SK-N-SH (cell line): ENCODE measurements at regions not wholly inside any gene's neighbourhood (a gene's known extent, or its start where the extent isn't known, plus 50 kb on each side); places are given as distances from the start of the nearest gene placed in this dataset.

ENCODE experiments used
- CTCF ChIA-PET: fragments of 300-600, 350-600 bp; formaldehyde crosslinking; extraction: SDS; loops from one replicate; lab custom pipeline; 2021; lab: Yijun Ruan, JAX
- POLR2A ChIA-PET: fragments of 350-600 bp; sonication (Branson Sonifier 250); formaldehyde crosslinking; extraction: SDS; loops from one replicate; lab custom pipeline; 2020; ENCODE audit warnings: antibody characterized with exemption, inconsistent platforms; lab: Yijun Ruan, JAX
- DNase-seq: peaks from one replicate; pipeline ENCODE4 v3.0.0; 2012
- H2AFZ ChIP-seq: fragments of 200-600 bp; sonication (generic); 2 replicates; pipeline ENCODE4 v1.8.1; 2016; ENCODE audit warnings: antibody characterized with exemption, mild to moderate bottlenecking, low read depth
- H3F3A ChIP-seq: fragments of 200-600 bp; sonication (generic); replicated peaks from 2 replicates; pipeline ENCODE3; 2016; ENCODE audit warnings: antibody characterized with exemption, mild to moderate bottlenecking; ENCODE audit not compliant: insufficient read depth
- H3K27ac ChIP-seq, 2 experiments: fragments of 200-500 bp in 1 of 2; fragments of 200-600 bp in 1 of 2; sonication (Bioruptor generic) in 1 of 2; sonication (generic), shearing (Covaris generic) in 1 of 2; 2 replicates each; pipeline versions ENCODE4 v1.5.1 to v1.6.1; 2014 to 2016; ENCODE audit warnings: low read depth in 2 of 2, inconsistent platforms in 1 of 2, low read length in 1 of 2, mild to moderate bottlenecking in 1 of 2, mixed read lengths in 1 of 2
- H3K27me3 ChIP-seq: fragments of 200-600 bp; sonication (generic), shearing (Covaris generic); 2 replicates; pipeline ENCODE4 v1.6.1; 2016; ENCODE audit warnings: mixed run types; ENCODE audit not compliant: insufficient read depth
- H3K36me3 ChIP-seq, 2 experiments: fragments of 200-500 bp in 1 of 2; fragments of 200-600 bp in 1 of 2; sonication (Bioruptor generic) in 1 of 2; sonication (generic) in 1 of 2; replicated peaks in 1 of 2; 2 replicates each; pipeline versions ENCODE3 to v1.5.1; 2014 to 2016; ENCODE audit warnings: low read length in 1 of 2, mild to moderate bottlenecking in 1 of 2; ENCODE audit not compliant: insufficient read depth in 2 of 2, control insufficient read depth in 1 of 2
- H3K4me1 ChIP-seq, 2 experiments: fragments of 200-500 bp in 1 of 2; fragments of 200-600 bp in 1 of 2; sonication (Bioruptor generic) in 1 of 2; sonication (generic), shearing (Covaris generic) in 1 of 2; 2 replicates each; pipeline versions ENCODE4 v1.5.1 to v1.6.1; 2014 to 2016; ENCODE audit warnings: low read depth in 1 of 2, low read length in 1 of 2, mixed run types in 1 of 2; ENCODE audit not compliant: insufficient read depth in 2 of 2, control insufficient read depth in 1 of 2
- H3K4me2 ChIP-seq: fragments of 200-600 bp; sonication (generic), shearing (Covaris generic); 2 replicates; pipeline ENCODE4 v1.6.1; 2017; ENCODE audit warnings: mixed run types
- H3K4me3 ChIP-seq, 2 experiments: fragments of 200-500 bp in 1 of 2; fragments of 200-600 bp in 1 of 2; sonication (Bioruptor generic) in 1 of 2; sonication (generic), shearing (Covaris generic) in 1 of 2; 2 replicates each; pipeline versions ENCODE4 v1.5.1 to v1.8.1; 2014 to 2016; ENCODE audit warnings: low read depth in 2 of 2, inconsistent platforms in 1 of 2, low read length in 1 of 2, mild to moderate bottlenecking in 1 of 2, mixed read lengths in 1 of 2, moderate library complexity in 1 of 2
- H3K79me2 ChIP-seq: fragments of 200-600 bp; sonication (generic); 2 replicates; pipeline ENCODE4 v1.8.1; 2017; ENCODE audit warnings: mild to moderate bottlenecking; ENCODE audit not compliant: insufficient read depth
- H3K9ac ChIP-seq: fragments of 200-600 bp; sonication (generic); 2 replicates; pipeline ENCODE4 v1.6.1; 2017; ENCODE audit warnings: mixed run types
- H3K9me2 ChIP-seq: fragments of 200-600 bp; sonication (generic); 2 replicates; pipeline ENCODE4 v1.6.1; 2017; ENCODE audit warnings: mixed run types
- H3K9me3 ChIP-seq: fragments of 200-600 bp; sonication (generic); 2 replicates; pipeline ENCODE4 v1.6.1; 2017; ENCODE audit warnings: mixed run types, mild to moderate bottlenecking, moderate library complexity
- H4K20me1 ChIP-seq: fragments of 200-600 bp; sonication (generic); 2 replicates; pipeline ENCODE4 v1.6.1; 2017; ENCODE audit warnings: mild to moderate bottlenecking, mixed run types; ENCODE audit not compliant: insufficient read depth
- ELF1 ChIP-seq: IDR thresholded peaks from 2 replicates; pipeline ENCODE4 v1.4.0; 2012
- EZH2phosphoT487 ChIP-seq: fragments of 200-600 bp; sonication (generic); IDR thresholded peaks from 2 replicates; pipeline ENCODE4 v1.6.1; 2017; ENCODE audit warnings: low read depth, mixed run types, mild to moderate bottlenecking, antibody characterized with exemption, moderate library complexity, borderline replicate concordance
- FOXJ3 ChIP-seq: sonication (generic); formaldehyde crosslinking; IDR thresholded peaks from 2 replicates; pipeline ENCODE4 v1.5.1; 2020; ENCODE audit warnings: mild to moderate bottlenecking, missing genetic modification reagents
- FOXM1 ChIP-seq: IDR thresholded peaks from 2 replicates; pipeline ENCODE4 v1.4.0; 2012; ENCODE audit warnings: low read depth, mild to moderate bottlenecking
- GABPA ChIP-seq: IDR thresholded peaks from 2 replicates; pipeline ENCODE4 v1.4.0; 2012; ENCODE audit warnings: low read depth, mild to moderate bottlenecking
- JUND ChIP-seq: IDR thresholded peaks from 2 replicates; pipeline ENCODE4 v1.4.0; 2012
- NFIC ChIP-seq: IDR thresholded peaks from 2 replicates; pipeline ENCODE4 v1.4.0; 2012; ENCODE audit warnings: borderline replicate concordance
- NRF1 ChIP-seq: IDR thresholded peaks from 2 replicates; pipeline ENCODE4 v1.6.1; 2012; ENCODE audit warnings: low read depth, mild to moderate bottlenecking, low read length
- POLR2AphosphoS5 ChIP-seq: IDR thresholded peaks from 2 replicates; pipeline ENCODE4 v1.6.1; 2012; ENCODE audit warnings: low read depth, low read length
- RAD21 ChIP-seq: IDR thresholded peaks from 2 replicates; pipeline ENCODE4 v1.6.1; 2012; ENCODE audit warnings: mild to moderate bottlenecking, low read length
- RCOR1 ChIP-seq: fragments of 150-350 bp; IDR thresholded peaks from 2 replicates; pipeline ENCODE4 v1.6.1; 2017; ENCODE audit warnings: antibody characterized with exemption, low read length
- RFX5 ChIP-seq: IDR thresholded peaks from 2 replicates; pipeline ENCODE4 v1.6.1; 2012; ENCODE audit warnings: mild to moderate bottlenecking, improper control_type of control experiment, low read length
- RXRA ChIP-seq: IDR thresholded peaks from 2 replicates; pipeline ENCODE4 v1.4.0; 2012; ENCODE audit warnings: low read depth, mild to moderate bottlenecking, borderline replicate concordance
- SIN3A ChIP-seq: IDR thresholded peaks from 2 replicates; pipeline ENCODE4 v1.6.1; 2012; ENCODE audit warnings: low read depth, mild to moderate bottlenecking, low read length, moderate library complexity, borderline replicate concordance
- TAF1 ChIP-seq: IDR thresholded peaks from 2 replicates; pipeline ENCODE4 v1.6.1; 2012; ENCODE audit warnings: low read depth, mild to moderate bottlenecking, low read length, moderate library complexity, borderline replicate concordance
- TCF12 ChIP-seq: IDR thresholded peaks from 2 replicates; pipeline ENCODE4 v1.4.0; 2012
- WGBS: methylation state at CpG from one replicate; pipeline ENCODE4 v1.1.6; 2017; ENCODE audit warnings: low lambda C conversion rate; 5-methylcytosine and 5-hydroxymethylcytosine counted together
- TF ChIP-seq, protein P1 (sequence below): IDR thresholded peaks from 2 replicates; pipeline ENCODE4; 2012
- TF ChIP-seq, protein P2 (sequence below): IDR thresholded peaks from 2 replicates; pipeline ENCODE4 v1.4.0; 2012; ENCODE audit warnings: low read depth, borderline replicate concordance
- TF ChIP-seq, protein P3 (sequence below): IDR thresholded peaks from 2 replicates; pipeline ENCODE4 v1.4.0; 2012; ENCODE audit warnings: low read depth, borderline replicate concordance

DNA sequence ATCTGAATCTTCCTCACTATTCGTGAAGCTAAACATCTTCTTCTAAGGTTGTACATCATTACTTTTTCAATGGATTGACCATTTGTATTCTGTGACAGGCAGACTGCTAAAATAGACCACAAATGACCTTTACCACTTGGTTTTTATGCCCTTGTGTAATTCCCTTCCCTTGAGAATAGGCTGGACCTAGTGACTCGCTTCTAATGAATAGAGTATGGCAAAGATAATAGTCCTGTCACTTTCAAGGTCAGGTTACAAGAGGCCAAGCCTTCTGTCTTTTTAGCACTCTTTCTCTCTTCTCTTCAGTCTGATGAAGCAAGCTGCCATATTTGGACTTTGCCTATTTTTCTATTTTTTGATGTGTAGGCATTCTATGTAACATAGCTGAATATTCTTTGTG lies 492.9 kb downstream of the SOX6 start:
- WGBS: 9% methylated on average over 2 of the region's 2 CpGs
- Histone ChIP-seq H3K4me2 (no peak overlapping the region), H3F3A (no peaks in the 10 kb centered on the region), H3K9ac (no peak overlapping the region), H3K27ac (no peak overlapping the region), H3K9me3 (no peaks in the 10 kb centered on the region), H3K36me3 (no peaks in the 10 kb centered on the region), H4K20me1 (no peaks in the 10 kb centered on the region), H3K79me2 (no peaks in the 10 kb centered on the region), H3K9me2 (no peaks in the 10 kb centered on the region), H2AFZ (no peak overlapping the region), H3K4me3 (no peak overlapping the region), H3K27me3 (no peaks in the 10 kb centered on the region), H3K4me1 (peaks cover 0 to 5% of the 10 kb centered on the region in 2 experiments; a peak in 1 of 4 replicates)
- CTCF ChIA-PET: interaction anchor here (1.1 to 1.8 kb wide), 3 partner anchors 10 to 18 kb away, joined by 3 to 6 read pairs (median 3); no protein-coding TSS in a partner anchor
- no peak for DNase-seq
- no peak for TF ChIP-seq ELF1
- TF ChIP-seq TCF12: no peak
- TF ChIP-seq, protein P1, sequence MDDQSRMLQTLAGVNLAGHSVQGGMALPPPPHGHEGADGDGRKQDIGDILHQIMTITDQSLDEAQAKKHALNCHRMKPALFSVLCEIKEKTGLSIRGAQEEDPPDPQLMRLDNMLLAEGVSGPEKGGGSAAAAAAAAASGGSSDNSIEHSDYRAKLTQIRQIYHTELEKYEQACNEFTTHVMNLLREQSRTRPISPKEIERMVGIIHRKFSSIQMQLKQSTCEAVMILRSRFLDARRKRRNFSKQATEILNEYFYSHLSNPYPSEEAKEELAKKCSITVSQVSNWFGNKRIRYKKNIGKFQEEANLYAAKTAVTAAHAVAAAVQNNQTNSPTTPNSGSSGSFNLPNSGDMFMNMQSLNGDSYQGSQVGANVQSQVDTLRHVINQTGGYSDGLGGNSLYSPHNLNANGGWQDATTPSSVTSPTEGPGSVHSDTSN: no peak
- TF ChIP-seq FOXJ3: no peak
- no peak for TF ChIP-seq RAD21
- no peak for TF ChIP-seq GABPA
- no peak for TF ChIP-seq RCOR1
- TF ChIP-seq NFIC: no peak
- TF ChIP-seq RFX5: no peak
- TF ChIP-seq EZH2phosphoT487: no peak
- no peak for TF ChIP-seq TAF1
- no peak for TF ChIP-seq RXRA
- TF ChIP-seq FOXM1: no peak
- TF ChIP-seq, protein P2, sequence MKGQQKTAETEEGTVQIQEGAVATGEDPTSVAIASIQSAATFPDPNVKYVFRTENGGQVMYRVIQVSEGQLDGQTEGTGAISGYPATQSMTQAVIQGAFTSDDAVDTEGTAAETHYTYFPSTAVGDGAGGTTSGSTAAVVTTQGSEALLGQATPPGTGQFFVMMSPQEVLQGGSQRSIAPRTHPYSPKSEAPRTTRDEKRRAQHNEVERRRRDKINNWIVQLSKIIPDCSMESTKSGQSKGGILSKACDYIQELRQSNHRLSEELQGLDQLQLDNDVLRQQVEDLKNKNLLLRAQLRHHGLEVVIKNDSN: no peak
- TF ChIP-seq NRF1: no peak
- TF ChIP-seq JUND: no peak
- no peak for TF ChIP-seq SIN3A
- no peak for TF ChIP-seq POLR2AphosphoS5
- TF ChIP-seq, protein P3, sequence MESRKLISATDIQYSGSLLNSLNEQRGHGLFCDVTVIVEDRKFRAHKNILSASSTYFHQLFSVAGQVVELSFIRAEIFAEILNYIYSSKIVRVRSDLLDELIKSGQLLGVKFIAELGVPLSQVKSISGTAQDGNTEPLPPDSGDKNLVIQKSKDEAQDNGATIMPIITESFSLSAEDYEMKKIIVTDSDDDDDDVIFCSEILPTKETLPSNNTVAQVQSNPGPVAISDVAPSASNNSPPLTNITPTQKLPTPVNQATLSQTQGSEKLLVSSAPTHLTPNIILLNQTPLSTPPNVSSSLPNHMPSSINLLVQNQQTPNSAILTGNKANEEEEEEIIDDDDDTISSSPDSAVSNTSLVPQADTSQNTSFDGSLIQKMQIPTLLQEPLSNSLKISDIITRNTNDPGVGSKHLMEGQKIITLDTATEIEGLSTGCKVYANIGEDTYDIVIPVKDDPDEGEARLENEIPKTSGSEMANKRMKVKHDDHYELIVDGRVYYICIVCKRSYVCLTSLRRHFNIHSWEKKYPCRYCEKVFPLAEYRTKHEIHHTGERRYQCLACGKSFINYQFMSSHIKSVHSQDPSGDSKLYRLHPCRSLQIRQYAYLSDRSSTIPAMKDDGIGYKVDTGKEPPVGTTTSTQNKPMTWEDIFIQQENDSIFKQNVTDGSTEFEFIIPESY: no peak
- POLR2A ChIA-PET: no interaction called here
